SU-DHL-6 (cell line): ENCODE measurements at regions not wholly inside any gene's neighbourhood (a gene's known extent, or its start where the extent isn't known, plus 50 kb on each side); places are given as distances from the start of the nearest gene placed in this dataset.

Experiments used
- EZH2phosphoT487 ChIP-seq: fragments of 200-600 bp; sonication (generic), shearing (Covaris generic); conservative IDR thresholded peaks from 2 replicates; pipeline ENCODE4 v1.6.1; 2018; ENCODE audit warnings: mild to moderate bottlenecking, antibody characterized with exemption, low read length, moderate library complexity, mixed read lengths
- TF ChIP-seq, protein P1 (sequence below): fragments of 200-600 bp; sonication (generic); IDR thresholded peaks from one replicate; pipeline ENCODE4 v1.5.1; 2017; ENCODE audit warnings: antibody characterized with exemption, mild to moderate bottlenecking, low read length, moderate library complexity; ENCODE audit not compliant: insufficient read depth, poor library complexity, severe bottlenecking

DNA sequence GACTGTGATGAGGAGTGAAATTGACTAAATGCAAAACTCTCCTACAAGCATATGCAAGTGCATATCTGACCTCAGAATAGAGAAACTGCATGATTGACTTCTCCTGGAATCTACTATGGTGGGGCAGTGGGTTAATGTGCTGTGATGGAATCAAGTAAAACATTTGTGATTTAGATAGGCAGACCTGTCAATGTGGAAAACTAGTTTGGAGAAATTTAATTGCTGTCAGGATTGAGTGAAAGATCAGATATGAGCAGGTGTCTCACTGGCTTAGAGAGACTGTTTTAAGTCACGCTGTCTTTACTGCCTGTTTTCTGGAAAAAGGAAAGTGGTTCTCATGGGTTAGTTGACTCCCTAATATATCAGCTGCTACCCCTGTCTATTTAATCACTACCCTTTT, 881.0 kb upstream of the CNTNAP5 start:
- TF ChIP-seq, protein P1, sequence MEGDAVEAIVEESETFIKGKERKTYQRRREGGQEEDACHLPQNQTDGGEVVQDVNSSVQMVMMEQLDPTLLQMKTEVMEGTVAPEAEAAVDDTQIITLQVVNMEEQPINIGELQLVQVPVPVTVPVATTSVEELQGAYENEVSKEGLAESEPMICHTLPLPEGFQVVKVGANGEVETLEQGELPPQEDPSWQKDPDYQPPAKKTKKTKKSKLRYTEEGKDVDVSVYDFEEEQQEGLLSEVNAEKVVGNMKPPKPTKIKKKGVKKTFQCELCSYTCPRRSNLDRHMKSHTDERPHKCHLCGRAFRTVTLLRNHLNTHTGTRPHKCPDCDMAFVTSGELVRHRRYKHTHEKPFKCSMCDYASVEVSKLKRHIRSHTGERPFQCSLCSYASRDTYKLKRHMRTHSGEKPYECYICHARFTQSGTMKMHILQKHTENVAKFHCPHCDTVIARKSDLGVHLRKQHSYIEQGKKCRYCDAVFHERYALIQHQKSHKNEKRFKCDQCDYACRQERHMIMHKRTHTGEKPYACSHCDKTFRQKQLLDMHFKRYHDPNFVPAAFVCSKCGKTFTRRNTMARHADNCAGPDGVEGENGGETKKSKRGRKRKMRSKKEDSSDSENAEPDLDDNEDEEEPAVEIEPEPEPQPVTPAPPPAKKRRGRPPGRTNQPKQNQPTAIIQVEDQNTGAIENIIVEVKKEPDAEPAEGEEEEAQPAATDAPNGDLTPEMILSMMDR, result no peak
- TF ChIP-seq EZH2phosphoT487, result no peak
